ENCODE measurements at regions not wholly inside any gene's neighbourhood (a gene's known extent, or its start where the extent isn't known, plus 50 kb on each side); places are given as distances from the start of the nearest gene placed in this dataset.

- intact Hi-C loops (cut with DNase I): no loop called here
- TF ChIP-seq EP300 (IDR thresholded peaks at IDR 0.05) (no peak), POLR2A (IDR thresholded peaks at IDR 0.05) (no peak), CTCF (IDR thresholded peaks at IDR 0.05) (no peak)
- no peaks in the 10 kb centered on the region for H3K27me3 ChIP-seq
- WGBS, 3 donors: 93 to 97% (median 96%) methylated on average over 9 of the region's 9 CpGs
- H3K9me3 ChIP-seq: no peaks in the 10 kb centered on the region
- no peaks in the 10 kb centered on the region for H3K4me1 ChIP-seq (ENCODE audit: insufficient read depth)
- DNase-seq: no peak
- no peak overlapping the region for H3K4me3 ChIP-seq
- no peaks in the 10 kb centered on the region for H3K36me3 ChIP-seq
- no peak overlapping the region for H3K27ac ChIP-seq
These were observed 279.8 kb downstream of the EIPR1 start for GRCh38 chr2:3097804-3098203.

DNA sequence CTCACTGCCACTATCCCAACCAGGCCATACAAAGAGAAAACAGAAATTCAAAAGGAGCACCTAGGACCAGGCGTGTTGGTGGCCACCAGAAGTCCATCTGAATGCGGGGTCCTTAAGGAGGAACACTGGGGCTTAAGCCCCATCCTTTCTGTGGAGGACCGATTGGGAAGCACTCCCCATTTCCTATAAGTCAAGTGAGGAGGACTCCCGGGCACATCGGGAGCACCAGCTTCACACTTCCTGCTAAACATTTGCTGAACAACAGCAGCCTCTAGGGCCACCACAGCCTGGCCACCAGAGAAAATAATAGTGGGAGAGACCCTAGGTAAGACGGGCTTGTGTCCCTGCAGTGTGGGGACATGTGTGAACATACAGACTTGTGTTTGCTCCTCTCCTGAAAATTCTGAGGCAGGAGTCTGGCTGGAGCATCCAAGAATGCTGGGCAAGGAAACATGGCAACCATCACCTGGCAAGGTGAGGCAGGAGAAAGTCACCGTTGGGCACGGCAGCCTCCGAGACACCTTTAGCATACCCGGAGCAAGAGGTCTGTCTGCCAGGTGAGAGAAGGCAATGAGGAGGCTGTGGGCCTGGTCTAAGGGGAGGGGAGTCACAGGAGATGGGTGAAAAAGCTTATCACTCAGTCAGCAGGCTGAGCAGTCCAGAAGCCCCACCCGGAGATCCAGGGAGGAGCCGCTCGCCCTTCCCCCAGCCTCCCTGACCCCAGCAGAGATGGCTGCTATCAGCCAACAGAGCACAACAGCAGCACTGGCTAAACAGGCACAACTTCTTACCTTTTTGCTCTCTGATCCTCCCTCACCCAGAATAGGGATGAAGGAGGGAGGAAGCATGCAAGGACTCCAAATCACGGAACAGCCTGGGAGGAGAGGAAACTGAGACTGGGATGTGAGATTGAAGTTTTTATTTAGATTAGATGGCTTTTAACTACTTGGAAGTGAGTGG lies 282.3 kb downstream of the EIPR1 start:
- TF ChIP-seq POLR2A (IDR thresholded peaks at IDR 0.05) (no peak), CTCF (IDR thresholded peaks at IDR 0.05) (no peak), EP300 (IDR thresholded peaks at IDR 0.05) (no peak)
- 72 to 74% (median 72%) methylated on average over 14 of the region's 14 CpGs for WGBS, 3 donors
- no peak for DNase-seq
- no peak overlapping the region for H3K4me3 ChIP-seq
- H3K27ac ChIP-seq: no peak overlapping the region
- no peaks in the 10 kb centered on the region for H3K36me3 ChIP-seq
- no peaks in the 10 kb centered on the region for H3K4me1 ChIP-seq (ENCODE audit: insufficient read depth)
- intact Hi-C loops (cut with DNase I): no loop called here
- H3K9me3 ChIP-seq: no peaks in the 10 kb centered on the region
- H3K27me3 ChIP-seq: no peaks in the 10 kb centered on the region

GRCh38 chr2:3094318-3094717 lies 283.3 kb downstream of the EIPR1 start:
- H3K4me3 ChIP-seq: no peak overlapping the region
- no peak for DNase-seq
- no peak overlapping the region for H3K27ac ChIP-seq
- H3K4me1 ChIP-seq (ENCODE audit: insufficient read depth): no peaks in the 10 kb centered on the region
- H3K36me3 ChIP-seq: no peaks in the 10 kb centered on the region
- intact Hi-C loops (cut with DNase I): no loop called here
- TF ChIP-seq POLR2A (IDR thresholded peaks at IDR 0.05): no peak
- 55 to 73% (median 68%) methylated on average over 1 of the region's 1 CpG for WGBS, 3 donors
- no peaks in the 10 kb centered on the region for H3K27me3 ChIP-seq
- no peaks in the 10 kb centered on the region for H3K9me3 ChIP-seq

GRCh38 chr2:3091696-3092095 lies 285.9 kb downstream of the EIPR1 start:
- Histone ChIP-seq H3K27ac (no peak overlapping the region), H3K4me1 (ENCODE audit: insufficient read depth) (no peaks in the 10 kb centered on the region), H3K9me3 (no peaks in the 10 kb centered on the region), H3K27me3 (no peaks in the 10 kb centered on the region), H3K36me3 (no peaks in the 10 kb centered on the region), H3K4me3 (no peak overlapping the region)
- WGBS, 3 donors: 35 to 40% (median 39%) methylated on average over 2 of the region's 2 CpGs
- intact Hi-C loops (cut with DNase I): no loop called here
- no peak for DNase-seq
- no peak for TF ChIP-seq POLR2A (IDR thresholded peaks at IDR 0.05)
- TF ChIP-seq CTCF (IDR thresholded peaks at IDR 0.05): no peak
- no peak for TF ChIP-seq EP300 (IDR thresholded peaks at IDR 0.05)

DNA sequence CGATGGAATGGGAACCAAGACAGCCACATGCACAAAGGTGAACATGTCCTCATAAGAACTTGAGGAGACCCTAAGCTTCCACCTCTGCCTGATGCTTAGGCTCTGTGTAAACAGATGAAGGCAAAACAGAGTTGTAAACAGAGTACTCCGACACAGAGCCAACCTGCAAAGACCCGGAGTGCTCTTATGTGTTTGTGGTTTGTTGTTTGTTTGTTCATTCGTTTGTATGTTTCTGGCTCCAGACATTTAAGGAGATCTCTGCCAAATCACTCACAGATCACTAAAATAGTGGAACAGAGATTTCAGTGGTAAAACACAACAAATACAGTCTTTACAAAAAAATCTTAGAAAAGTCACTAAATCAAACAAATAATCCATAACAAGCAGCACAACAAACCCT lies 294.9 kb downstream of the EIPR1 start:
- DNase-seq: no peak
- intact Hi-C loops (cut with DNase I): no loop called here
- WGBS, 3 donors: 69 to 78% (median 70%) methylated on average over 4 of the region's 4 CpGs

More for the DNA sequence above, 294.9 kb downstream of the EIPR1 start:
- Histone ChIP-seq H3K4me1 (ENCODE audit: insufficient read depth) (no peaks in the 10 kb centered on the region), H3K27me3 (no peaks in the 10 kb centered on the region), H3K4me3 (no peak overlapping the region), H3K9me3 (no peaks in the 10 kb centered on the region), H3K36me3 (no peaks in the 10 kb centered on the region), H3K27ac (no peak overlapping the region)
- TF ChIP-seq CTCF (IDR thresholded peaks at IDR 0.05) (no peak), POLR2A (IDR thresholded peaks at IDR 0.05) (no peak), EP300 (IDR thresholded peaks at IDR 0.05) (no peak)
